ENCODE measurements at regions not wholly inside any gene's neighbourhood (a gene's known extent, or its start where the extent isn't known, plus 50 kb on each side); places are given as distances from the start of the nearest gene placed in this dataset.

GRCh38 chr6:137652961-137653705, 158.9 kb upstream of the OLIG3 start:
- 91% methylated on average over 3 of the region's 3 CpGs for WGBS (ENCODE audit: insufficient coverage, insufficient replicate concordance, low lambda C conversion rate, missing lambda C conversion rate)
- ATAC-seq (no peak), FAIRE-seq (no peak), DNase-seq (ENCODE audit: low read depth, low spot score) (no peak)
- ChIA-PET POLR2A (interaction anchor here (0.6 to 1.4 kb wide), 6 partner anchors 9 to 540 kb away, joined by 3 to 4 read pairs (median 3); no protein-coding TSS in a partner anchor), SMC1A (ENCODE audit: uncharacterized antibody, unreplicated experiment) (interaction anchor here (0.8 to 2.6 kb wide), 7 partner anchors 13 to 575 kb away, joined by 3 to 16 read pairs (median 3); no protein-coding TSS in a partner anchor), CTCF (interaction anchor here (0.6 to 5.8 kb wide), 4 partner anchors 11 to 43 kb away, joined by 3 to 34 read pairs (median 4); no protein-coding TSS in a partner anchor), RAD21 (ENCODE audit: unreplicated experiment) (interaction anchor here (0.9 to 1.6 kb wide), 2 partner anchors 16 to 354 kb away, joined by 3 to 4 read pairs; no protein-coding TSS in a partner anchor)
- Histone ChIP-seq H2AFZ (ENCODE audit: control insufficient read depth, low read depth, low read length) (no peak overlapping the region), H4K20me1 (ENCODE audit: control insufficient read depth, insufficient read depth) (no peaks in the 10 kb centered on the region), H3K4me2 (ENCODE audit: control insufficient read depth, insufficient read depth) (no peak overlapping the region), H3K9me3 (replicated peaks; ENCODE audit: control insufficient read depth, insufficient read depth, low read length) (no peaks in the 10 kb centered on the region), H3K27ac (ENCODE audit: control insufficient read depth, insufficient read depth) (no peak overlapping the region), H3K79me2 (ENCODE audit: control insufficient read depth, insufficient read depth, low read length) (no peaks in the 10 kb centered on the region), H3K4me1 (ENCODE audit: control insufficient read depth, insufficient read depth, low read length) (peaks cover 1% of the 10 kb centered on the region; the same call in 1 of the 2 replicates), H3K9ac (ENCODE audit: control insufficient read depth, insufficient read depth, low read length) (no peak overlapping the region), H3K27me3 (replicated peaks in 1 of 2; ENCODE audit: control insufficient read depth in 2 of 2, insufficient read depth in 2 of 2, low read length in 1 of 2) (no peaks in the 10 kb centered on the region), H3K36me3 (ENCODE audit: control insufficient read depth in 2 of 2, insufficient read depth in 2 of 2, low read length in 1 of 2) (no peaks in the 10 kb centered on the region), H3K4me3 (no peak overlapping the region)
- intact Hi-C loops (cut with micrococcal nuclease; ENCODE audit: unreplicated experiment) (no loop called here), in situ Hi-C loops (cut with MboI) (no loop called here)
- no TSS peak for BruUV-seq (replicated peaks)
- no peak for TF ChIP-seq HSF1 (IDR thresholded peaks at IDR 0.05; ENCODE audit: low read depth, low read length)
- no peak for TF ChIP-seq SUPT20H (IDR thresholded peaks at IDR 0.05; ENCODE audit: borderline replicate concordance, control insufficient read depth, low read depth, low read length)
- no peak for TF ChIP-seq RBBP5 (conservative IDR thresholded peaks at IDR 0.05)
- TF ChIP-seq NFIC (IDR thresholded peaks at IDR 0.05; ENCODE audit: low read depth, low read length): no peak
- TF ChIP-seq RELA (IDR thresholded peaks at IDR 0.05; ENCODE audit: borderline replicate concordance, partially characterized antibody): no peak
- TF ChIP-seq MYC (IDR thresholded peaks at IDR 0.05; ENCODE audit: insufficient read depth, insufficient read length, insufficient replicate concordance, low read length, severe bottlenecking): no peak
- TF ChIP-seq MEF2B (IDR thresholded peaks at IDR 0.05; ENCODE audit: partially characterized antibody, poor library complexity, severe bottlenecking): no peak
- no peak for TF ChIP-seq IRF3 (IDR thresholded peaks at IDR 0.05)
- TF ChIP-seq IKZF1 (conservative IDR thresholded peaks at IDR 0.05): no peak
- TF ChIP-seq ATF2 (IDR thresholded peaks at IDR 0.05; ENCODE audit: low read length): no peak
- no peak for TF ChIP-seq RCOR1 (conservative IDR thresholded peaks at IDR 0.05; ENCODE audit: low read depth, low read length)
- no peak for TF ChIP-seq EP300 (IDR thresholded peaks at IDR 0.05; ENCODE audit: borderline replicate concordance in 1 of 2, control insufficient read depth in 1 of 2, low read depth in 2 of 2, low read length in 2 of 2)
- no peak for TF ChIP-seq MLLT1 (IDR thresholded peaks at IDR 0.05)
